ENCODE measurements at regions not wholly inside any gene's neighbourhood (a gene's known extent, or its start where the extent isn't known, plus 50 kb on each side); places are given as distances from the start of the nearest gene placed in this dataset.

DNA sequence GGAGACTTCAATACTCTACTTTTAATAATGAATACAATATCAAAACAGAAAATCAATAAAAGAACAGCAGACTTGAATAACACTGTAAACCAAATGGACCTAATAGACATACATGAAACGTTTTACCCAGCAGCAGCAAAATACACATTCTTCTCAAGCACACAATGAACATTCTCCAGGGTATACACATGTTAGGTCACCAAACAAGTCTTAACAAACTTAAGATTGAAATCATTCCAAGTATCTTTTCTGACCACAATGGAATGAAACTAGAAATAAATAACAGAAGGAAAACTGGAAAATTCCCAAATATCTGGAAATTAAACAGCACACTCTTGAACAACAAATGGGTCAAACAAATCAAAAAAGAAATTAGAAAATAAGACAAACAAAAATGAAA is 145.0 kb upstream of the CT83 start:
- Histone ChIP-seq H3K27me3 (no peaks in the 10 kb centered on the region), H3K36me3 (replicated peaks in 1 of 2) (no peaks in the 10 kb centered on the region), H3K4me1 (replicated peaks in 1 of 2) (no peaks in the 10 kb centered on the region), H3K4me3 (no peak overlapping the region), H3K9me3 (replicated peaks in 1 of 3) (no peaks in the 10 kb centered on the region), H3K27ac (no peak overlapping the region)
- WGBS, 4 donors, result 12 to 21% (median 18%) methylated on average over 1 of the region's 1 CpG
- DNase-seq, result no peak
- intact Hi-C loops (cut with DNase I), result no loop called here
- TF ChIP-seq POLR2A (IDR thresholded peaks at IDR 0.05), result no peak
- TF ChIP-seq, protein P1, sequence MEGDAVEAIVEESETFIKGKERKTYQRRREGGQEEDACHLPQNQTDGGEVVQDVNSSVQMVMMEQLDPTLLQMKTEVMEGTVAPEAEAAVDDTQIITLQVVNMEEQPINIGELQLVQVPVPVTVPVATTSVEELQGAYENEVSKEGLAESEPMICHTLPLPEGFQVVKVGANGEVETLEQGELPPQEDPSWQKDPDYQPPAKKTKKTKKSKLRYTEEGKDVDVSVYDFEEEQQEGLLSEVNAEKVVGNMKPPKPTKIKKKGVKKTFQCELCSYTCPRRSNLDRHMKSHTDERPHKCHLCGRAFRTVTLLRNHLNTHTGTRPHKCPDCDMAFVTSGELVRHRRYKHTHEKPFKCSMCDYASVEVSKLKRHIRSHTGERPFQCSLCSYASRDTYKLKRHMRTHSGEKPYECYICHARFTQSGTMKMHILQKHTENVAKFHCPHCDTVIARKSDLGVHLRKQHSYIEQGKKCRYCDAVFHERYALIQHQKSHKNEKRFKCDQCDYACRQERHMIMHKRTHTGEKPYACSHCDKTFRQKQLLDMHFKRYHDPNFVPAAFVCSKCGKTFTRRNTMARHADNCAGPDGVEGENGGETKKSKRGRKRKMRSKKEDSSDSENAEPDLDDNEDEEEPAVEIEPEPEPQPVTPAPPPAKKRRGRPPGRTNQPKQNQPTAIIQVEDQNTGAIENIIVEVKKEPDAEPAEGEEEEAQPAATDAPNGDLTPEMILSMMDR (IDR thresholded peaks at IDR 0.05), result no peak

DNA sequence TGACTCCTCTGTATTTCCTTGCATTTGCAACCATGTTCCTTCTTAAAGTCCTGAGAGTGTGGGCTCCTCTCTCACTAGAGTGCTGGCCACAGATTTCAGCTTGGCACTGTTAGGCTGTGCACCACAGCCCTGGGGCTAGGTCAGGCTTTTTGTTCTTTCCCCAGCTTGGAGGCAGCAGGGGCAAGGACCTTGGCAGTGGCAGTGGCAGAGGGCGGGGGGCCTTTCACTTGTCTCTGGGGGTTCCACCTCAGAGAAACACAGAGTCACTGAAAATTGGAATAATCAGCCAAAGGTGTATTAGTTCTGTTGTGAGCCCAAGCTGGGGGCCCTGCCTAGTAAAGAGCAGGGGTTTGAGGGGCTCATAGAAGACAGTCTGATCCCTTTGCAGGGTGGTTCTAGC is 142.8 kb upstream of the CT83 start:
- H3K4me3 ChIP-seq, result no peak overlapping the region
- intact Hi-C loops (cut with DNase I), result no loop called here
- WGBS, 4 donors, result 76 to 83% (median 79%) methylated on average over 1 of the region's 1 CpG
- H3K9me3 ChIP-seq (replicated peaks in 1 of 3), result no peaks in the 10 kb centered on the region
- TF ChIP-seq, protein P1 (IDR thresholded peaks at IDR 0.05), result no peak
- TF ChIP-seq POLR2A (IDR thresholded peaks at IDR 0.05), result no peak
- no peaks in the 10 kb centered on the region for H3K36me3 ChIP-seq (replicated peaks in 1 of 2)
- no peaks in the 10 kb centered on the region for H3K4me1 ChIP-seq (replicated peaks in 1 of 2)
- DNase-seq, result no peak
- H3K27ac ChIP-seq, result no peak overlapping the region
- H3K27me3 ChIP-seq, result no peaks in the 10 kb centered on the region

DNA sequence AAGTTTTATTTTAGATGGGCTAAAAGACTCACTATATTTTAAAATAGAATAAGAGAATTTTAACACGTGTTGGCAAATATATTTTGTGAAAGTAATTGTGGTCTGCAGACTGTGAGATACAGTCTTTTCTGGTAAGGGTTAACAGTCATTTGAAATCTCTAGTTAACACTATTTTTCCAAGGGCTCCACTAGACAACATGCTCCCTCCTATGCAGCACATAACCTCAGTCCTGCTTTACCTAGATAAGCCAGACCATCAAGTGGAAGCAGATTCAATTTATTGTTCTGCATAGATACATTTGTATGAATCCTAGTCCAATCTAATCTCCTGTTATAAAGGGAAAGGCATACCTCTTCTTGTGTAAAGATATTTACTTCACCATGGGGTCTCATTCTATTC is 133.2 kb upstream of the CT83 start:
- intact Hi-C loops (cut with DNase I), result no loop called here
- TF ChIP-seq POLR2A (IDR thresholded peaks at IDR 0.05), result no peak
- TF ChIP-seq, protein P1 (IDR thresholded peaks at IDR 0.05), result no peak
- no peak for DNase-seq
- Histone ChIP-seq H3K9me3 (replicated peaks in 1 of 3) (no peaks in the 10 kb centered on the region), H3K4me1 (replicated peaks in 1 of 2) (no peaks in the 10 kb centered on the region), H3K27ac (no peak overlapping the region), H3K36me3 (replicated peaks in 1 of 2) (no peaks in the 10 kb centered on the region), H3K4me3 (no peak overlapping the region), H3K27me3 (no peaks in the 10 kb centered on the region)
- 34 to 89% (median 67%) methylated on average over 1 of the region's 1 CpG for WGBS, 4 donors

Small RNA genes in the stretch of these regions (small RNA-seq; reads per million reads assigned to genes)
- gene RNU6-1323P, result 0 reads per million in 2 donors

All from adrenal gland (tissue), 9 donors.